ES-I3 (cell line): ENCODE measurements at regions not wholly inside any gene's neighbourhood (a gene's known extent, or its start where the extent isn't known, plus 50 kb on each side); places are given as distances from the start of the nearest gene placed in this dataset.

ENCODE experiments used
- H3K36me3 ChIP-seq: 2 replicates; pipeline ENCODE4 v1.6.1; 2013; ENCODE audit warnings: mild to moderate bottlenecking, low read length, control low read depth, moderate library complexity; ENCODE audit not compliant: insufficient read depth
- H3K4me1 ChIP-seq: 2 replicates; pipeline ENCODE4 v1.6.1; 2013; ENCODE audit warnings: mild to moderate bottlenecking, control low read depth, low read length; ENCODE audit not compliant: insufficient read depth
- H3K9ac ChIP-seq: 2 replicates; pipeline ENCODE4 v1.6.1; 2013; ENCODE audit warnings: low read depth, mild to moderate bottlenecking, low read length, moderate library complexity
- H3K9me3 ChIP-seq: 2 replicates; pipeline ENCODE4 v1.6.1; 2013; ENCODE audit warnings: mild to moderate bottlenecking, low read length, moderate library complexity; ENCODE audit not compliant: control insufficient read depth, insufficient read depth

DNA sequence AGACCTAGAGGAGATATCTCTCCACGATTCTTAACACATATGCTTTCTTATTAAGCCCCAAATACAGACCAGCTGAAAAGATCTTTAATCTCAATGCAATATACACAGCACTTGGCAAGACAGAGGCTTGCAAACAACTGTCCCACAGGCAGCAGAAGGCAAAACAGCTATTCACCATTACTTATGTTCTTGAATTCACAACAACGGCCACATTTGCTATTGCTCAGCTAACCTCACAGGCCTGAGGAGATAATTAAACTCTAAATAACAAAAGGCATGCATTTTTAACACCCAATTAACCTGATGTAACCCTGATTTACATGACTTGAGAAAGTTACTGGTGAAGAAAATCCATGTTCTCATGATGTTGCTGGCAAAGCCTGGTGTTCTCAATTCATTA is 216.4 kb downstream of the CRPPA start:
- H3K9ac ChIP-seq = no peak overlapping the region
- peaks cover 5% of the 10 kb centered on the region; the same call in 1 of the 2 replicates for H3K36me3 ChIP-seq
- peaks cover 13% of the 10 kb centered on the region; the same call in 1 of the 2 replicates for H3K4me1 ChIP-seq
- 0 out of 2 replicates have a peak, but pooled peaks cover 7% of the 10 kb centered on the region for H3K9me3 ChIP-seq

GRCh38 chr7:16203065-16203464 is 218.3 kb downstream of the CRPPA start:
- Histone ChIP-seq H3K36me3 (peaks cover 5% of the 10 kb centered on the region; the same call in 1 of the 2 replicates), H3K9me3 (0 out of 2 replicates have a peak, but pooled peaks cover 7% of the 10 kb centered on the region), H3K4me1 (peaks cover 20% of the 10 kb centered on the region), H3K9ac (no peak overlapping the region)

DNA sequence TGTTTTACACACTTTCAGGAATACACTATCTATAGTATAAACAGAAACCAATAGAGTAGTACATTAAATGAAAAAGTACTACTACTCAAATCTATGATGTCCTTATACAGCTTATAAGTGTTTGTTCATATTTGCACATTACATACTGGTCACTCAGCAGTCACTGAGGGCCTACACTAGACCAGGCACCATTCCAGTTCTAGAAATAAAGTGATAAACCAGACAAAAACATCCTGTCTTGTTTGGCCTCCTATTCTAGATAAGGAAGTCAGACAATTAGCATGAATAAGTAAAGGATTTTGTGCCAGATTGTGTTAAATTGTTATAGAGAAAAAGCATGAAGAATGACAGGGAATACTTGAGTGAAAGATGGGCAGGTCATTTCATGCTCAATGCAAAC is 219.0 kb downstream of the CRPPA start:
- H3K9ac ChIP-seq = no peak overlapping the region
- H3K9me3 ChIP-seq = 0 out of 2 replicates have a peak, but pooled peaks cover 7% of the 10 kb centered on the region
- H3K36me3 ChIP-seq = peaks cover 5% of the 10 kb centered on the region; the same call in 1 of the 2 replicates
- H3K4me1 ChIP-seq = peaks cover 20% of the 10 kb centered on the region

- Histone ChIP-seq H3K9me3 (0 out of 2 replicates have a peak, but pooled peaks cover 7% of the 10 kb centered on the region), H3K9ac (no peak overlapping the region), H3K4me1 (peaks cover 20% of the 10 kb centered on the region), H3K36me3 (peaks cover 5% of the 10 kb centered on the region; the same call in 1 of the 2 replicates)
Measured at GRCh38 chr7:16200591-16200990, 220.7 kb downstream of the CRPPA start.

- Histone ChIP-seq H3K9me3 (no peaks in the 10 kb centered on the region), H3K9ac (no peak overlapping the region), H3K36me3 (no peaks in the 10 kb centered on the region), H3K4me1 (peaks cover 15% of the 10 kb centered on the region; the same call in 1 of the 2 replicates)
Measured at GRCh38 chr7:16193631-16194030, 227.7 kb downstream of the CRPPA start.

DNA sequence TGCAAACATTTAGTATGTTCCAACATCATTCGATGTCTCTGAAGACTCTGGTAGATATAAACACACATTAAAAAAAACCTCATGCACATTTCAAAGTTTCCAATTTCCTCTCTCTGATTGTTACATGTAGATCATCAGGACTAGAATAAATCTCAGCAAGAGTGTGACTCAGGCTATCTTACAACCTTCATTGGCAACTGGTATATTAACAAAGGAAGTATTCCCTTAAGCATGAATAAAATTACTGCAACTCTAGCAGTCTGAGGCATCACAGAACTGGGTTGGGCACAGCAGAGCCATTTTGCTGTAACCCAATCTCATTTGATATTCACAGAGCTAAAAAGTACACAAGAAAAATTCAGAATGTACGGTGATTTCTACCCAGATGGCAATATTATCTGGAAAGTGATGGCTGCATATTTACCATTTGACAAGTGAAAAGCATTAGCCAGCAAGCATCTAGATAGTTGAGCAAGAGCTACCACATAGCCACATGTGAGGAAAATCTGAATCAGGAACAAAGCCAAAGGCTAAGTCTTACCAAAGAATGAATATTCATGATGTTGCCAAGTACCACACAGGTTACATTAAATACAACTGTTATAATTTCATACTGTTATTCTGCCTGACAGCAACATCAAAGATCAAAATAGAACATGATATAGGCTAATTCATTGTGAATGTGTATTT is 232.2 kb downstream of the CRPPA start:
- peaks cover 10% of the 10 kb centered on the region; the same call in 1 of the 2 replicates for H3K4me1 ChIP-seq
- no peaks in the 10 kb centered on the region for H3K36me3 ChIP-seq

GRCh38 chr7:16187131-16187530 is 234.2 kb downstream of the CRPPA start:
- no peak overlapping the region for H3K9ac ChIP-seq

More for the DNA sequence above, 232.2 kb downstream of the CRPPA start:
- no peak overlapping the region for H3K9ac ChIP-seq
- H3K9me3 ChIP-seq = no peaks in the 10 kb centered on the region

GRCh38 chr7:16178585-16178984 is 242.8 kb downstream of the CRPPA start:
- H3K36me3 ChIP-seq = no peaks in the 10 kb centered on the region
- no peaks in the 10 kb centered on the region for H3K9me3 ChIP-seq
- H3K4me1 ChIP-seq = no peaks in the 10 kb centered on the region
- no peak overlapping the region for H3K9ac ChIP-seq

More at GRCh38 chr7:16187131-16187530, 234.2 kb downstream of the CRPPA start:
- Histone ChIP-seq H3K36me3 (no peaks in the 10 kb centered on the region), H3K9me3 (no peaks in the 10 kb centered on the region), H3K4me1 (0 out of 2 replicates have a peak, but pooled peaks cover 2% of the 10 kb centered on the region)

GRCh38 chr7:16178092-16178491 is 243.2 kb downstream of the CRPPA start:
- no peaks in the 10 kb centered on the region for H3K9me3 ChIP-seq
- no peaks in the 10 kb centered on the region for H3K4me1 ChIP-seq
- H3K36me3 ChIP-seq = no peaks in the 10 kb centered on the region
- H3K9ac ChIP-seq = no peak overlapping the region

DNA sequence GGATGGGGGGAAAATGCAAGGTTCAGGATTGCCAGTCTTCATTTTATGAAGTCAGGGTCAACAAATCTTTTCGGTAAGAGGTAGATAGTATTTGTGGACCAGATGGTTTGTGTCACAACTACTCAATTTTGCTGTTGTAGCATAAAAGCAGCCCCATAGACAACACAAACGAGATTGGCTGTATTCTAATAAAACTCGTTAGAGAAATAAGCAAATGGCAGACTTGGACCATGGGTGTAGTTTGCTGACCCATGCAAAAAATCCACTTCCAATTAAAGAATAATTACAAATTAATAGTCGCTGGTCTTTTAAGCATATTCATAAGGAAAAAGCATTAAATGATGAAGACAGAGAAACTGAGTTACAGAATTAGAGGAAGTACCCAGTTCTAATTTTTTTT is 247.1 kb downstream of the CRPPA start:
- no peaks in the 10 kb centered on the region for H3K4me1 ChIP-seq
- no peaks in the 10 kb centered on the region for H3K9me3 ChIP-seq
- no peaks in the 10 kb centered on the region for H3K36me3 ChIP-seq
- no peak overlapping the region for H3K9ac ChIP-seq

DNA sequence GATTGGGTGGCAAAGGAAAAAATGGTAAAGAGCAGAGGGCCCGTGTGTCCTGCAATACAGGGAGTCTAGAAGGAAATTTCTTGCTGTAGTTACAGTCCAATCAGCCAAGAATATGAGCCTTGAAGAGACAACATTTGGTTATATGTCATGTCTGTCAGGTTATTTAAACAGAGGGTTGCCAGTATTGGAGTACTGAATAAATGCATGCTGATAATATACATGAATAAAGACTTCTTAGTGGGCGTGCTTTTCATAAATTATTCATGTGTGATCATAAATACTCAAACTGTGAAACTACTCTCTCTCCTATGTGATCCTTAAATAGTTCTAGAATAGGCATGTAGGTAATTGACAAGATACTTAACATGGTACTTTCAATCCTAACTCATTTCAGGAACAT is 249.0 kb downstream of the CRPPA start:
- no peak overlapping the region for H3K9ac ChIP-seq
- no peaks in the 10 kb centered on the region for H3K4me1 ChIP-seq
- no peaks in the 10 kb centered on the region for H3K9me3 ChIP-seq
- no peaks in the 10 kb centered on the region for H3K36me3 ChIP-seq

DNA sequence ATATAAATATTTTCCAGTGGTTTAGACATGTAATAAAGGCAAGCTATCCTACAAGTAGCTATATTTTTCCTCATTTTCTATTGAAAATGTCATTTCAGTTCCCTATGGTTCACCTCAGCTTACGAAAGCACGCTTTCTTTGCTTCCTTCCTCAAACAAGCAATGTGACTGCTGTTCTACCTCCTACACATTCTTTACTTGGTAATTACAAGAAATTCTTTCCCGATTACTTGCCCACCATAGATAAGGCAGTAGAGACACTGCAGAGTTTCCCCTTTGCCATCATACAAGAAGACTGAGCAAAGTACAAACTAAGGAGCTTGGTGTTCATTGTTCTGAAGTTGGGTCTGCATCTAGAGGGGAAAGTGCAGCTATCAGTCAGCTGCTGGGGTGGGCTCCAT is 249.4 kb downstream of the CRPPA start:
- no peaks in the 10 kb centered on the region for H3K4me1 ChIP-seq
- no peaks in the 10 kb centered on the region for H3K9me3 ChIP-seq
- H3K9ac ChIP-seq = no peak overlapping the region

GRCh38 chr7:16170671-16171070 is 250.7 kb downstream of the CRPPA start:
- H3K9ac ChIP-seq = no peak overlapping the region
- H3K36me3 ChIP-seq = no peaks in the 10 kb centered on the region
- H3K9me3 ChIP-seq = no peaks in the 10 kb centered on the region
- no peaks in the 10 kb centered on the region for H3K4me1 ChIP-seq

More for the DNA sequence above, 249.4 kb downstream of the CRPPA start:
- H3K36me3 ChIP-seq = no peaks in the 10 kb centered on the region

GRCh38 chr7:16169537-16169936 is 251.8 kb downstream of the CRPPA start:
- Histone ChIP-seq H3K36me3 (no peaks in the 10 kb centered on the region), H3K9ac (no peak overlapping the region), H3K9me3 (no peaks in the 10 kb centered on the region), H3K4me1 (no peaks in the 10 kb centered on the region)

DNA sequence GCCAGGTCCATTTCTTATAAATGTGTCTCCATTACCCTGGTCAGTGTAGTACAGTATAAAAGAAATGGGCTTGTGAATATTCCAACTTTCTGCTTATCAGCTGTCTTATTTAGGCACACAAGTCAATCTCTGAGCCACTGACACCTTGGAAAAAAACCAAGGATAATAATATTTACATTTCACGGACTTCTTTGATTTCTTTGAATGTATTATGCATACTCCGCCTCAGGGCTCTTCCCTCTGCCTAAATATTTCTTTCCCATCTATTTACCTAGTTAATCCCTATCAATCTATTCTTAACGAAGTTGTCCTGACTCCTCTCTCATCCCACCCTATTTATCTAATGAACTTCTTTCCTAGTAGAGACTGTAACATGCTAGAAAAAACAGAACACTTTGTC is 253.8 kb downstream of the CRPPA start:
- Histone ChIP-seq H3K9ac (no peak overlapping the region), H3K4me1 (no peaks in the 10 kb centered on the region), H3K9me3 (no peaks in the 10 kb centered on the region), H3K36me3 (no peaks in the 10 kb centered on the region)
